Activated CD4-positive, alpha-beta T cell treated with anti-CD3 and anti-CD28 coated beads, Interleukin-2, amount 50 U/mL, for 24 hours (primary cell): ENCODE measurements at regions not wholly inside any gene's neighbourhood (a gene's known extent, or its start where the extent isn't known, plus 50 kb on each side); places are given as distances from the start of the nearest gene placed in this dataset.
"Not testable (repeated sequence)": the region's sequence is repeated elsewhere in the genome, so short reads cannot be mapped to it uniquely, and the experiment has no call there.

ENCODE experiments used
- DNase-seq, 2 donors: peaks; one replicate each; pipeline ENCODE4 v3.0.0-alpha.2; 2020; ENCODE audit warnings: low read depth in 1 of 2, low spot score in 1 of 2

DNA sequence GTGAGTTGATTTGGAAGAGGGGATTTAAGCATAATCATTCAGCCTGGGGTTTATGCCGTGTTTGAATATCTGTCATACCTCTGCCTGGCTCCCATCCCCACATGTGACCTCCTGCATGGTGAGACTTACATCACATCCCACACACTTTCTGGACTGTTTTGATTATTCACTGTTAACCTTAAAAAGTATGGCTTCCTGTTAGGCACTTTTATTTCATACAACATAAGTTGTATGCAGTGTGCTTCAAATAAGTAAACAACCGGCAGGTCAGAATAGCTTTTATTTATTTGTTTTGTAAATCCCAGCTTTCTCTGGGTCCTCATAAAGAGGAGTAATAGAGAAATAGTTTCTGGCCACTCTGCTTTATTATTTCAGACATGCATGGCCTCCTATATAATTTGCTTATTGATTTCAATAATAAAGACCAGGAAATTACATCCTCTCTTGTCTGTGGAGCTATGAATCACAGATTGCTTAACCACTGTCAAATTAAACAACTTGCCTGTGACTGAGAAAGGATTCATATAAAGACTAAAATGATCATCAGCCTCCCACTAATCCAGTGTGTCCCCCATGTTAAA lies 376.8 kb upstream of the ZFP42 start:
- no peak for DNase-seq

DNA sequence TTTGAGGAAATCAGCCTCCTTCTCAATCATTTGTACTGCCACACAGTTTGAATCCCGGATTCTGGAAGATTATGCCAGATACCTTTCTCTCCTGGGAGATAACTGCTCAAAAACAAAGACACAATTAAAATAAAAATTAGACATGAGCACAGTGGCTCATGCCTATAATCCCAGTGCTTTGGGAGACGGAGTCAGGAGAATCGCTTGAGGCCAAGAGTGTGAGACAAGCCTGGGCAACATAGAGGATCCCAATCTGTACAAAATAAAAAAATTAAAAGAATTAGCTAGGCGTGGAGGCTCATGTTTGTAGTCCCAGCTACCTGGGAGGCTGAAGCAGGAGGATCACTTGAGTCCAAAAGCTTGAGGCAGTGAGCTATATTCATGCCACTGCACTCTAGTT lies 376.3 kb upstream of the ZFP42 start:
- DNase-seq, result no peak

DNA sequence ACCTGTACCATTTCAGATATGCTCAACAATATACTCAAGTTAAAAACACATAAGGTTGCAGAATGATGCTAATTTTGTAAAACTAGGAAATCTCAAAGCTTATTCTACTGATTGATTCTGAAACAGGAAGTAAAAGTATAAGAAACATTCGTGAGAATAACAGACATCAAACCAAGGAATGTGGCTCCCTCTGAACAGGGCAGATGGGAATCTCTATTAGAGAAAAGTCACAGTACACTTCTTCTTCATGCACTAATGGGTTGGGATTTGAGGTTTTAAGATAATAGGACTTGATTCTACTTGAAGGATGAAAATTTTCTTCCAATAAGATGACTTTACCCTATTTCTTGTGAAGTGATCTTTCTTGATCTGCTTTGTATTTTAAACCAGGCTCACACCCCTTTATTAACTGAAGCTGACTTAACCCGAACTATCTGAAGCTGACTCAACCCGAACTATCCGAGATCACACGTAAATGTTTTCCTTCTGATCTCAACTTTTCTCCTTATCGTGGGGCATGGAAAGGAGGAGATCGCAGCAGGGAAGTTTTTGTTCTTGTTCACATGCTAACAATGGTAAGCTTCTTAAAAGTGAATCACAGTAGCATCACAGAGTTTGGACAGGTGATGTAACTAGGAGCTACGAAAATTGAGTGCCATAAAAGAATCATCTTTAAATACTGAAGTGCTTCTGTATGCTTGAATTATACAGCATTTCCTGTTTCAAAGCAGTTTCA lies 363.1 kb upstream of the ZFP42 start:
- DNase-seq, result no peak

DNA sequence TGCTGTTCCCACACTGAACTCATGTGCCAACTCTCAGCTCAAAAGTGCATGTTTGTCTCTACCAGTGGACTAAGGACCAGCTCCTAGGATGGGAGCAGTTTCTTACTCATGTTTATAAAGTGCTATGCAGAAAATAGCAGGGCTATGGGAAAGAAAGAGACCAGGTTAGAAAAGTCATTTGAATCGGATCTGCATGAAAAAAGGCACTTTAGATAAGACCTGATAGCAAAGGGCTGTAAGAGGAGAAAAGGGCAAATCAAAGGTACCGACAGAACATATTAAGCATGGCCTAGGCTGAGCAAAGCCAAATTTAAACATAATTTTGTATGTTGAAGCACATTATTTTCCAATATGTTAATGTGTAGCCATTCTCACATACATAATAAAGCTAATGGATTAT lies 362.3 kb upstream of the ZFP42 start:
- no peak for DNase-seq

DNA sequence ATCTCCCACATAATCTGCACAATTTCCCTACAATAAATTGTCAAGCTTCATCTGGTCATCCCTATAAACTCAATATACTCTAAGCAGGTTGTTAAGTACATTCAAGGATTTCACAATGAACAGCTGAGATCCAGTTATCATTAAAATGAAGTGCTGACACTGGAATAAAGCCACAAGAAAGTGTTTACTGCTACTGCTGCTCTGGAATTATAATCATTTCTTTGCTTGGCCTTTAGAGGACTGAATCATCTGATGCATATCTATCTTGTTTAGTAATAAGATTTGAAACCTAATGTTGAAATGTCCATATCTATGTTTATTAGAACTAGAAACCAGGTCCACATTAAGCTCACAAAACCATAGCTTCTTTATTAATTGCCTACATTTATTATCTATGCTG lies 338.6 kb upstream of the ZFP42 start:
- DNase-seq, result no peak

DNA sequence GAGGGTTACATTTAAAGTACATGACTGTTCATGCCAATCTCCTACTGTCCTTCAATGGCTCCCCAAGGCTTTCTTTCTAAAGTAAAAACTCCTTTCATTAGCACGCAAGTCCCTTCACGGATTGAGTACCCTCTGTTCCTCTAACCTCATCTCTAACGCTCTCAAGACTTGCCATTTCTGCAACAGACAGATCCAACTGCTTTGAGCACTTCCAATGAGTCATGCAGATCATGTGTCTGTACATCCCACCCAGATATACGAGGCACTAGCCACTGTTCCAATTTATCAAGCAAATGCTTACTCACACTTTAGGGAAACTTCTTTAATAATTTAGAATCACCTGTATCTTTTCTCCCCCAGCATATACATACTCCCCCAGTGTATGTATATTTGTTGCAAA lies 332.5 kb upstream of the ZFP42 start:
- DNase-seq, result no peak

DNA sequence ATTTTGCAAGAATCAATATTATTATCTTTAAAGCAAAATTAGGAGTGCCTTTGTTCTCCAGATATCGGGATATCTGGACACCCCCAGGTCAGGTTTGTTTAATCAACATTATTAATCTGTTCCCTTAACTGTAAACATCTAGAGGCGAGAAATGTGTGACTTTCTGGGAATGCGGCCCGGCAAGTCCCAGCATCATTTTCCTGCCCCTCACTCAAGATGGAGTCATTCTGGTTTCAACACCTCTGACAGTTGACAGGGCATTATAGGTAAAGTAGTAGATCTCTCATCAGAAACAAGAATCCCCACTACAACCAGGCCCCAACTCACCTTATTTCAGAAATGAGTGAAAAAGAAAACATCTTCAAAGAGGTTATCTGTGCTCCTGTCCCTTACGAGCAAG lies 331.6 kb upstream of the ZFP42 start:
- no peak for DNase-seq

DNA sequence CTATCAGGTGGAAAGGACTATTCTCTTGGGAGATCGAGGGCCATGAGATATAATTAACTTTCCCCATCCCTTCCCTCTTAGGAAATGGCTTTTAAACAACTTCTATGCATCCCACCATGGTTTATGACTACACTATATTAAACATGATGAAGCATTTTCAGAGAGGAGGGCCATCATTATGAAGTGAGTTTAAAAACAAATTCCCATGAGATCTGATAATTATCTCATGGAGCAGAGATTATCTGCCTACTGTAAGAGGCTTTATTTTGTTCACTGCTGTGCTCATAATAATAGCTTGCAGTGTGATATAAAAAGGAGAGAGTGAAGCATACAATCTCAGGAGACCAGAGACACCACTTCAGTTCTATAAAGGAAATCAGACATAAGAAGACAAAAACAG lies 330.5 kb upstream of the ZFP42 start:
- no peak for DNase-seq

DNA sequence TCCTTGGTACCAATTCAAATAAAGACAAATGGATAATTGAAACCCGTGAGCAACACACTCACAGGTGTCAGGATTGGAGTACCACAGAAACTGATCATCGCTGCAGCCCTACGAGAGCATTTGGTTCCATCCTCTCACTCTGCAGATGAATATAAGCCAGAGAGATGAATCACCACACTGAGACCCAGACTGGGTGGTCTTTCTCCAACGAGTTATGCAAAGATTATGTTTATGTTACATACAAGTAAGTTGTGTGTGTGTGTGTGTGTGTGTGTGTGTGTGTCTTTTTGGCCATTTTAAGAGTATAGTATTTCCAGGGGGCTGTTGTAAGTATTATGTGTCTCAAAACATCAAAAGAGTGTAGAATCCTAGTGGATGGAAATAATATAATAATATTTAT lies 329.5 kb upstream of the ZFP42 start:
- DNase-seq, result no peak

DNA sequence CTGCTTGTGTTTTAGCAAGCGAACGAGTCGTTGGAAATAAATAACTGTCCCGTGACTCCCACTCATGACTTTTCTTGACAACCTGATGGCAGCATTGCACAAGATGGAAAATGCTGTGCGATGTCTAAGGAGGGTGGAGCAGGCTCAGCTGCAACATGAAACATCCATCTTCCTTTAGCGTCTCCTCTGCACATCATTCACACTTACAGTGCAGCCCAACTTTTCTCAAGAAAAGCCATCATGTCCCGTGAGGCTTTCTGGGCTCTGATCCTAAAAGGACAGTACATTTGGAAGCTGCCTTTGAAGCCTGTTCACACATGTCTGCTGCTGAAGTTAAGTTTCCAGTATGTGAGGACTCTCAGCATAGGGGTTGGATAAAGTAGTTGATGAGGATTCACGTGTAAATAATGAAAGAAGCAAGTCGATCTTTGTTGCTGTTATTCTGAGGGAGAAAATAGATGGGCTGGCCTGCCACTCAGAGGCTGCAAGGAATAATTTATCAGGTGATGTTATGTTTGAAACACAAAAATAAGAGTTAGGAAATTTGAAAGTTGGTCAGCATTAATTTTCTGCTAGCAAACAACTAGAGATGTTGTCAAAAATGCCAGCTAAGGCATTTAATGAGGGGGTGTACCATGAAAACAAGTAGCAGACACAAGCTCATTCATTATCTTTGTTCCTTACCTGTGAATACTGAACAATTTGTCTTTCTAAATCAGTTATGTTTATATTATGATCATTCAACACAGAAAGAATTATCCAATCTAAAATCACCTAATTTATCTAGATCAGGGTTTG lies 328.7 kb upstream of the ZFP42 start:
- no peak for DNase-seq

DNA sequence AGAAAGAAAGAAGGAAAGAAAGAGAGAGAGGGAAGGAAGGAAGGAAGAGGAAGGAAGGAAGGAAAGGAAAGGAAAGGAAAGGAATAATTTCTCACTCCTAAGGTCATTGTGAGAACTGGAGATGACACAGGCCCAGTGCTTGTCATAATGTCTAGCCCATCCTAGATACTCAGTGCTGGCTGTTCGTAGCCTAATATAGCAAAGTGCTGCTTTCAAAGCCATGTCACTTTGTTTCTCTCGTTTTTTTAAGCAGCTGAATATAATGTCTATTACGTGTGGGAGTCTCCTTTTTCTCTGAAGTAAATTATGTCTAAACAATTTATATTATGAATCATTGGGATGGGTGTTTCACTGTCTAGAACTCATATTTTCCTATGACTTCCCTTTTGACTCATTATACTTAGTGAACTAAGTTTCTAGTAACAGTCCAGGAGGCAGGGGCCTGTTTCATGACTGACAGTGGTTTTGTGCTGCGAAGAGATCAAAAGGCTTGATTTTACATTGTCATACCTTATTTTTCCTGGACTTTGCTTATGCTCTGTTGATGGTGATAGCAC lies 327.0 kb upstream of the ZFP42 start:
- no peak for DNase-seq

DNA sequence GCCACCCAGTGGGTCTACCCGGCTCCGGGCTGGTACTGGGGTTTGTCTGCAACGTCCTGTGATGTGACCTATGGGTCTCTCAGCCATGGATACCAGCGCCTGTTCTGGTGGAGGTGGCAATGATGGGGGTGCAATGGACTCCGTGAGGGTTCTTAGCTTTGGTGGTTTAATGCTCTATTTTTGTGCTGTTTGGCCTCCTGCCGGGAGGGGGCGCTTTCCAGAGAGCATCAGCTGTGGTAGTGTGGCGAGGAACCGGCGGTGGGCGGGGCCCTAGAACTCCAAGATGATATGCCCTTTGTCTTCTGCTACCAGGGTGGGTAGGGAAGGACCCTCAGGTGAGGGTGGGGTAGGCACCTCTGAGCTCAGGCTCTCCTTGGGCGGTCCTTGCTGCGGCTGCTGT lies 324.1 kb upstream of the ZFP42 start:
- DNase-seq, result not testable (repeated sequence)

DNA sequence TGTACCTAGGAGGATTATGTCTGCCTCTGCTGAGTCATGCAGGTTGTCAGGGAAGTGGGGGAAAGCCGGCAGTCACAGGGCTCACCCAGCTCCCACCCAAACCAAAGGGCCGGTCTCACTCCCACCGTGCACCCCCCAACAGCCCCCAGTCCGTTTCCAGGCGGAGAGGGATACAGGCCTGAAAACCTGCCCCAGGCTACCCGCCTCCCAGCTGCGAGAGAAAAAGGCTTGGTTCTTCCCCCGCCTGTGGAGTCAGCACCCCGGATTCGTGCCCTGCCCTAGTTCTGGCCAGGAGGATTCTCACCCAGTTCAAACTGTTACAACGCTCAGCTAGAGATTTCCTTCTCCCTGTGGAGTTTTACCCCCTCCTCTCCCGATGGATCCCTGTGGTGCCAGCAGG lies 323.6 kb upstream of the ZFP42 start:
- DNase-seq, result not testable (repeated sequence)

DNA sequence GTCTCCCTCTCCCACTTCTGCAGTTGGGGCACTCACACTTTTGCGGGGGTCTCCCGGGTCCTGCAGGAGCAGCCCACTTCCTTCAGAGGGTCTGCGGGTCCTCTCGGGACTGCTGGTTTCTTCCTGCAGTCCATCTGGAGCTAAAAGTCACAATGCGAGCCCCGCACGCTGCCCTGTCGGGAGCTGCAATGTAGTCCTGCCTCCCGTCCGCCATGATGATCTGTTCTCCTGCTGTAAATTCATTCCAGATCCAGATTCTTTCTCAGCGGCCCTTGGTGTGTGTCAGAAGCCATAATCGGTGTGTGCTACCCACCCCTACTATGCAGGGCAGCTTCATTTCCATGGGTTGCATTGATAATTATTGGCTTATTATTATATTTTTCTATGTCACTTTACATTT lies 323.0 kb upstream of the ZFP42 start:
- not testable (repeated sequence) for DNase-seq

DNA sequence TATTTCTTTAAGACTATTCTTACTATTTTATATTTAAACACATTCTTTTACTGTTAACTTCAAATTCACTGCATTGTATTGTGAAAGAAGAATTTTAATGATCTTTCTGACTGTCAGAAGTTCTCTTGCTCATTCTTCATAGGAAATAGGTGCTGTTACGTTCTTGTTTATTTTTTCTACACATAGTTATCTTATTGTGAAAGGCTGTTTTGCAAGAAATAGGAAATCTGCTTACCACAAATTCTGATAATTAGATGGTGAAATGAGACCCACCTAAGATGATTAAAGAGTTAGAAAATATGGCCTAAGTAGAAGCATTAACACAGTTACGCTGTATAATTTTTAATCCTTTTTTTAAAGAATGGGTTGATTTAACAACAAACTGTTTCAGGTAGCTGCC lies 316.1 kb upstream of the ZFP42 start:
- DNase-seq, result no peak

DNA sequence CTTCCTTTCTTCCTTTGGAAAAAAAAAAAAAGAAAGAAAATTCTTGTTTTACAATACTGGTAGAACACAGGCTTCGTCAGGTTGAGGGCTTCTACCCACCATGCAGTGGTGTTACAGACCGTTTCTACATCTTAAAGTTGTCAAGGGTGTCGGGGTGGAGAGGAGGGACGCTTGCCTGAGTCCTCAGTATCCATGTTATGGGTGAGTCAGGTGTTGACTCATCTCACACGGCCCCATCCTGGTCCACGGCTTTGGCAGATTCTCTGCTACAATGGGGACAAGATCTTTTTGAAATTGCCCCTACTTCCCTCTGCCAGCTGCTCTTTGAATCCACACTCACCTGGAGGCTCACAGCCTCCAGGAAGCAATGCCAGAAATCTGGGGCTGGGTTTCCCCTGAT lies 310.3 kb upstream of the ZFP42 start:
- no peak for DNase-seq

DNA sequence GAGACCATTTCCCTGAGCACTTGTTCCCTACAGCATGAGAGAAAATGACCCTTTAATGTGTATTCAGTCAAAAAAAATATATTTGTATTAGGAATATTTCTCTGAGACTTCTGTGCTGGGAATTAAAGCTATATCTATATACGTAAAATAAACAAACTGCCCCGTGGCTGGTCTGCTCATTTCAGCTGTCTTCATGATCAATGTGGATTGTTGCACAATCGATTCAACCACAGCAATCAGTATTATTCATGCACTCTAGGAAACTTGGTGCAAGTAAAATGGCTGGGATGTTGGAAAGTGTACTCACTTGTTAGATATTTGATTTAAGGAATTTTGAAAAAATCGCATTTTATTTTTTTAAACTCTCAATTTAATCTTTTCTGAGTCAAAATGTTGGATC lies 307.9 kb upstream of the ZFP42 start:
- no peak for DNase-seq

DNA sequence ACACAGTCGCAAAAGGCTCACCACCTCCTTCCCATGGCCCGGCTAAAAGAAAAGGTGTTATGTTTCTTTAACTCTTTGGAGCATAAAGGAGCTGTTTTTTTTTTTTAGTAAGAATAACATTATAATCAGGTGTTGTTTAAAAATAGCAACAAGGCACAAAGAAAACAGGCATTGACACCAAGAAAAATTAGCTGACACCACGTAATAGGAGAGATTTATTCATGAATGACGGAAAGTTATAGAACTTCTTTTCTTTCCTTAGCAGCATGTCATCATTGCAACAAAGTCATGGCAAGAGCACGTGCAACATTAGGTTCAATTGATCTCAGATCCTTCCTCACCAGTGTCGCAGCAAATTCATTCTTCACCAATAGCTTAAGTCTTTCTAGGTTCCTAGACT lies 302.9 kb upstream of the ZFP42 start:
- DNase-seq, result no peak

DNA sequence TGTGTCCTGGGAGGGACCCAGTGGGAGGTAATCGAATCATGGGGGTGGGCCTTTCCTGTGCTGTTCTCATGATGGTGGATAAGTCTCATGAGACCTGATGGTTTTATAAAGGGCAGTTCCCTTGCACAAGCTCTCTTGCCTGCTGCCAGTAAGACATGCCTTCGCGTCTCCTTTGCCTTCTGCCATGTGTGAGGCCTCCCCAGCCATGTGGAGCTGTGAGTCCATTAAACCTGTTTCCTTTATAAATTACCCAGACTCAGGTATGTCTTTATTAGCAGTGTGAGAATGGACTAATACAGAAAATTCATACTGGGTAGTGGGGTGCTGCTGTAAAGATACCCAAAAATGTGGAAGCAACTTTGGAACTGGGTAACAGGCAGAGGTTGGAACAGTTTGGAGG lies 300.0 kb upstream of the ZFP42 start:
- not testable (repeated sequence) for DNase-seq

DNA sequence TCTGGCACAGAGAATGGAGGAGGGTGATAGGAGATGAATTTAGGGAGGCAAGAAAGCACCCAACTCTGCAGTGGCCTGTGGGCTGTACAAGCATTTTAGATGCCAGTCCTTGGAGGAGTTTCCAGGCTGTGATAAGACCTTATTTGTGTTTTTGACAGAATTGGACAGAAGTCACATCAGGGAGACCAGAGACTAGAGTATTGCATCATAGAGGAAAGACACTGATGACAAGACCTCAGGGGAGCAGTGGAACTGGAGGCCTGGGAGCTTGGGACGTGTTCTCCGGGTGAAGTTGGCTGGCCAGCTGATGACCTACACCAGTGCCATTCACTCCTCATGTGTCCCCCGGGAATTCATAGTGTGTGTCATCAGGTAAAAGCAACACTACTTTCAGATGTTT lies 284.0 kb upstream of the ZFP42 start:
- DNase-seq, result no peak

DNA sequence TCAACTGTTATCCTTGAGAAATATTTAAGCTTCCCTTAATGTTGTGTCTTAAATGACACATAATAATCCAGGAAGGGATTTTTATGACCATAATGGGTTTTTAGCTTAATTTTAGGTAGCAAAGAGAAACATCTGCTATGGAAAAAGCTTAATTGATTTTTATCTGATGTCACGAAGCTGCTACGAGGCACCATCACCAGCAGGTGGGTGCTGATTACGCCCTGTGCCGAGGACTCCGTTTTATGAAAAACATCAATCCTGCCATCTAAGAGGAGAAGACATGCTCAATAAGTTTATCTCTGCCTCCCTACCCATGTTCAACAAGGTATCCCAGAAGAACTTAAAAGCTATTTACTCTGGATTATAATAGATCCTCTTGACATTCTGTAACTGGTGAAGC lies 280.6 kb upstream of the ZFP42 start:
- no peak for DNase-seq

DNA sequence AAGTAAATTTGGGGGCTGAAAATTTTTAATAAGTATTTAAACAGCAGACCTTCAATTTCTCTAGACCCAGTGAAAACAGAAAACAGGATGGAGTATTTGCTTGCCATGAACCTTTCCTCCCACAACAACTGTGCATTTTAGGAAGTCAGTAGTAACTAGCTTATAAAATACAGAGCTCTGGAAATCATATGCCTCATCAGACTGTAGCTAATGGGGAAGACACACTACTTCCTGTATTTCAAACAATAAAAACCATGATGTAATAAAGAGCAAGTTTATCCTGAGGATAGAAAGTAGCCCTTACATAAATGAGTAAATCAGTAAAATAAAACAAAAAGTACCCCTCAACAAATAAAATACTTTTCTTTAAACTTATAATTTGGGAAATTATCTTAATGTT lies 280.1 kb upstream of the ZFP42 start:
- DNase-seq, result no peak
